HepG2 (cell line): ENCODE measurements at regions not wholly inside any gene's neighbourhood (a gene's known extent, or its start where the extent isn't known, plus 50 kb on each side); places are given as distances from the start of the nearest gene placed in this dataset.

Experiments used
- ATAC-seq: fragments of 200-7000 bp; cut with Tn5 transposase; 3 replicates; pipeline ENCODE4 v1.9.1; 2020; ENCODE audit warnings: mild to moderate bottlenecking, moderate library complexity
- BruUV-seq: library from RNA; stranded (reverse); fragments of 400-500 nt; replicated peaks from 2 replicates; lab custom pipeline; 2021; lab: Mats Ljungman, UMichigan
- CTCF ChIA-PET: fragments of 300-600 bp; formaldehyde crosslinking; extraction: SDS; loops from one replicate; lab custom pipeline; 2021; ENCODE audit warnings: low total read pairs, inconsistent platforms, low intra/inter-chr PET ratio; lab: Yijun Ruan, JAX
- POLR2A ChIA-PET: fragments of 350-600 bp; sonication (Branson Sonifier 250); formaldehyde crosslinking; loops from one replicate; lab custom pipeline; 2020; ENCODE audit warnings: antibody characterized with exemption, inconsistent platforms; lab: Yijun Ruan, JAX
- DNase-seq: peaks from one replicate; pipeline ENCODE4 v3.0.0-alpha.2; 2015; ENCODE audit warnings: low spot score
- FAIRE-seq: peaks from 3 replicates; lab custom pipeline; 2011; peaks lifted over from hg19 to GRCh38; lab: Jason Lieb, UNC
- H2AFZ ChIP-seq: one replicate; pipeline ENCODE4 v1.6.1; 2011; ENCODE audit warnings: low read length, inconsistent platforms
- H3K27ac ChIP-seq: fragments of 300-600 bp; 3 replicates; pipeline ENCODE4 v1.8.0; 2011; ENCODE audit warnings: mixed run types, mild to moderate bottlenecking, mixed read lengths, low read length, inconsistent platforms; ENCODE audit not compliant: insufficient read depth; ENCODE audit errors: extremely low read length
- H3K27me3 ChIP-seq, 2 experiments: fragments of 200-600 bp in 1 of 2; 2 replicates in 1 of 2; 3 replicates in 1 of 2; pipeline versions ENCODE4 v1.6.0 to v1.8.0; 2011; ENCODE audit warnings: low read length in 2 of 2, mild to moderate bottlenecking in 2 of 2, moderate library complexity in 2 of 2, inconsistent platforms in 1 of 2; ENCODE audit not compliant: insufficient read depth in 2 of 2, control insufficient read depth in 1 of 2
- H3K36me3 ChIP-seq, 2 experiments: fragments of 200-600 bp in 1 of 2; replicated peaks in 1 of 2; 2 replicates in 1 of 2; 3 replicates in 1 of 2; pipeline versions ENCODE4 v1.5.1 to v1.8.0; 2011; ENCODE audit warnings: low read length in 2 of 2, inconsistent platforms in 1 of 2; ENCODE audit not compliant: insufficient read depth in 2 of 2, control insufficient read depth in 1 of 2
- H3K4me1 ChIP-seq: 2 replicates; pipeline ENCODE4 v1.5.1; 2012; ENCODE audit warnings: low read length, inconsistent platforms; ENCODE audit not compliant: insufficient read depth
- H3K4me2 ChIP-seq: 2 replicates; pipeline ENCODE4 v1.6.0; 2011; ENCODE audit warnings: low read depth, low read length, inconsistent platforms
- H3K4me3 ChIP-seq, 3 experiments: fragments of 200-600 bp in 1 of 3; sonication (generic), shearing (Covaris generic) in 1 of 3; replicated peaks in 1 of 3; 2 replicates each; pipeline ENCODE4 v1.5.1; 2011 to 2016; ENCODE audit warnings: low read length in 3 of 3, inconsistent platforms in 2 of 3, low read depth in 2 of 3, mild to moderate bottlenecking in 2 of 3, control low read depth in 1 of 3, mixed read lengths in 1 of 3; ENCODE audit not compliant: insufficient read depth in 1 of 3
- H3K79me2 ChIP-seq: one replicate; pipeline ENCODE4 v1.6.1; 2011; ENCODE audit warnings: low read length, inconsistent platforms; ENCODE audit not compliant: insufficient read depth
- H3K9ac ChIP-seq: 2 replicates; pipeline ENCODE4 v1.6.0; 2011; ENCODE audit warnings: mild to moderate bottlenecking, low read depth, low read length, inconsistent platforms; ENCODE audit not compliant: insufficient read depth
- H3K9me3 ChIP-seq: 2 replicates; pipeline ENCODE4 v1.5.1; 2012; ENCODE audit warnings: mild to moderate bottlenecking, low read length
- H4K20me1 ChIP-seq: 2 replicates; pipeline ENCODE4 v1.6.0; 2011; ENCODE audit warnings: inconsistent platforms, mild to moderate bottlenecking, low read length, moderate library complexity; ENCODE audit not compliant: insufficient read depth
- CENPBD1 ChIP-seq: sonication (generic); formaldehyde crosslinking; IDR thresholded peaks from 2 replicates; pipeline ENCODE4 v1.8.0; 2022; ENCODE audit warnings: missing genetic modification reagents, low read depth, mild to moderate bottlenecking, borderline replicate concordance
- ELF4 ChIP-seq: sonication (generic); formaldehyde crosslinking; IDR thresholded peaks from 2 replicates; pipeline ENCODE4 v1.5.0; 2020; ENCODE audit warnings: missing genetic modification reagents, mild to moderate bottlenecking, moderate library complexity, borderline replicate concordance
- FOXA1 ChIP-seq, 2 experiments: fragments of 450-650 bp in 1 of 2; sonication (generic) in 1 of 2; formaldehyde crosslinking in 1 of 2; IDR thresholded peaks; 2 replicates each; pipeline versions ENCODE4 v1.4.0 to v1.6.1; 2016 to 2020; ENCODE audit warnings: missing genetic modification reagents in 1 of 2
- PBX3 ChIP-seq: sonication (generic); formaldehyde crosslinking; IDR thresholded peaks from 2 replicates; pipeline ENCODE4 v1.8.1; 2023; ENCODE audit warnings: missing genetic modification reagents, inconsistent platforms, borderline replicate concordance
- TRIM22 ChIP-seq: fragments of 450-650 bp; IDR thresholded peaks from 2 replicates; pipeline ENCODE4 v1.6.1; 2017
- ZBTB10 ChIP-seq: sonication (generic); formaldehyde crosslinking; IDR thresholded peaks from 2 replicates; pipeline ENCODE4 v1.4.0; 2020; ENCODE audit warnings: missing genetic modification reagents, borderline replicate concordance
- ZNF512B ChIP-seq: sonication (generic); formaldehyde crosslinking; IDR thresholded peaks from 2 replicates; pipeline ENCODE4 v1.5.1; 2020; ENCODE audit warnings: missing genetic modification reagents, mild to moderate bottlenecking, borderline replicate concordance
- ZNF616 ChIP-seq: sonication (generic); formaldehyde crosslinking; IDR thresholded peaks from 2 replicates; pipeline ENCODE4 v1.5.0; 2020; ENCODE audit warnings: low read depth, mild to moderate bottlenecking, missing genetic modification reagents
- ZNF768 ChIP-seq: sonication (generic); formaldehyde crosslinking; IDR thresholded peaks from 2 replicates; pipeline ENCODE4 v1.4.0; 2020; ENCODE audit warnings: missing genetic modification reagents
- ZNF784 ChIP-seq: sonication (generic); formaldehyde crosslinking; IDR thresholded peaks from 2 replicates; pipeline ENCODE4 v1.5.1; 2020; ENCODE audit warnings: missing genetic modification reagents, mild to moderate bottlenecking, borderline replicate concordance
- WGBS: methylation state at CpG from one replicate; pipeline ENCODE4 v1.1.6; 2017; ENCODE audit warnings: low lambda C conversion rate; 5-methylcytosine and 5-hydroxymethylcytosine counted together
- in situ Hi-C: cut with HindIII; loops from 2 replicates; pipeline ENCODE4 v1.10.0; 2017; ENCODE audit warnings: low pct_unique_long_range_greater_than_20kb; ENCODE audit not compliant: extremely low pct_ligation_motif_present
- intact Hi-C: fragments of 100-400 bp; cut with micrococcal nuclease; formaldehyde crosslinking; loops from one replicate; pipeline ENCODE4 v1.10.0; 2022; ENCODE audit not compliant: unreplicated experiment

GRCh38 chr3:147662705-147663104 is 253.5 kb downstream of the ZIC1 start:
- no peak overlapping the region for H3K9ac ChIP-seq
- in situ Hi-C loops: no loop called here
- H4K20me1 ChIP-seq: no peaks in the 10 kb centered on the region
- no peaks in the 10 kb centered on the region for H3K36me3 ChIP-seq
- H3K4me1 ChIP-seq: no peaks in the 10 kb centered on the region
- H3K4me3 ChIP-seq: no peak overlapping the region
- no peaks in the 10 kb centered on the region for H3K9me3 ChIP-seq
- no TSS peak for BruUV-seq
- H3K79me2 ChIP-seq: no peaks in the 10 kb centered on the region
- FAIRE-seq: no peak
- no peak for DNase-seq
- no peak overlapping the region for H3K27ac ChIP-seq
- no peak overlapping the region for H3K4me2 ChIP-seq
- H3K27me3 ChIP-seq: no peaks in the 10 kb centered on the region
- no peak overlapping the region for H2AFZ ChIP-seq
- intact Hi-C loops: no loop called here
- ChIA-PET CTCF (no interaction called here), POLR2A (no interaction called here)
- WGBS: 0% methylated on average over 1 of the region's 1 CpG
- ATAC-seq: no peak
- TF ChIP-seq ZBTB10 (CRISPR knock-in tag) (no peak), FOXA1 (IDR thresholded peaks at IDR 0.05) (no peak), FOXA1 (CRISPR knock-in tag; IDR thresholded peaks at IDR 0.05) (no peak), PBX3 (CRISPR knock-in tag) (no peak), ZNF784 (CRISPR knock-in tag) (no peak), ZNF768 (CRISPR knock-in tag) (no peak), CENPBD1 (CRISPR knock-in tag) (no peak), ZNF512B (no peak), TRIM22 (no peak), ZNF616 (CRISPR knock-in tag) (no peak), ELF4 (CRISPR knock-in tag) (no peak)
